SK-N-SH treated with all-trans-retinoic acid at 6 μM for 48 hours (cell line): ENCODE measurements at regions not wholly inside any gene's neighbourhood (a gene's known extent, or its start where the extent isn't known, plus 50 kb on each side); places are given as distances from the start of the nearest gene placed in this dataset.
"Not testable (repeated sequence)": the region's sequence is repeated elsewhere in the genome, so short reads cannot be mapped to it uniquely, and the experiment has no call there.

Experiments
- BACH2 ChIP-seq: fragments of 250-450 bp; sonication (Bioruptor Pico); IDR thresholded peaks from 2 replicates; pipeline ENCODE4 v1.9.0; 2021; ENCODE audit warnings: mild to moderate bottlenecking, borderline replicate concordance
- ESRRG ChIP-seq: fragments of 250-450 bp; sonication (Bioruptor Pico); IDR thresholded peaks from 2 replicates; pipeline ENCODE4 v1.6.1; 2021; ENCODE audit warnings: mild to moderate bottlenecking
- ISL1 ChIP-seq: fragments of 250-450 bp; sonication (Bioruptor Pico); IDR thresholded peaks from 2 replicates; pipeline ENCODE4 v2.1.2; 2022; ENCODE audit warnings: mild to moderate bottlenecking, moderate library complexity
- OSR1 ChIP-seq: fragments of 250-450 bp; sonication (Bioruptor Pico); IDR thresholded peaks from 2 replicates; pipeline ENCODE4 v1.8.0; 2022; ENCODE audit warnings: moderate library complexity, mild to moderate bottlenecking, inconsistent platforms
- RARB ChIP-seq: fragments of 250-450 bp; sonication (Bioruptor Pico); IDR thresholded peaks from 2 replicates; pipeline ENCODE4 v1.8.0; 2021; ENCODE audit warnings: mild to moderate bottlenecking, moderate library complexity
- TF ChIP-seq, protein P1 (sequence below): fragments of 250-450 bp; sonication (Bioruptor Pico); IDR thresholded peaks from 2 replicates; pipeline ENCODE4 v1.8.0; 2020; ENCODE audit warnings: mild to moderate bottlenecking, moderate library complexity, borderline replicate concordance
- TF ChIP-seq, protein P2 (sequence below): fragments of 250-450 bp; sonication (Bioruptor Pico); IDR thresholded peaks from 2 replicates; pipeline ENCODE4 v1.5.1; 2020; ENCODE audit warnings: low read depth, mild to moderate bottlenecking, moderate library complexity

DNA sequence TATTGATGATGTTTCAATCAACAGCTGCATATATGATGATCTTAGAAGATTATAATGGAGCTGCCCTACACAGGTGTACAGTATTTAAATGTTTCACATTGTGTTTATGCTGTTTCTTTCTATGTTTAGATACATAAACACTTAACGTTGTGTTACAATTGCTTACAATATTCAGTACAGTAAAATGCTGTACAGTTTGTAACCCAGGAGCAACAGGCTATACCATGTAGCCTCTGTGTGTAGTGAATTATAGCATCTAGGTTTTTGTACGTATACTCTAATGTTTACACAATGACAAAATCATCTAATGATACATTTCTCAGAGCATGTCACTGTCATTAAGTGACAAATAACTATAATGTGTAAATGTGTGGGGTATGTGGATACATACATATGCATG, 80.5 kb upstream of the CPEB2 start:
- TF ChIP-seq RARB, ESRRG, OSR1, ISL1, BACH2 (CRISPR knock-in tag): not testable (repeated sequence)
- TF ChIP-seq, protein P1, sequence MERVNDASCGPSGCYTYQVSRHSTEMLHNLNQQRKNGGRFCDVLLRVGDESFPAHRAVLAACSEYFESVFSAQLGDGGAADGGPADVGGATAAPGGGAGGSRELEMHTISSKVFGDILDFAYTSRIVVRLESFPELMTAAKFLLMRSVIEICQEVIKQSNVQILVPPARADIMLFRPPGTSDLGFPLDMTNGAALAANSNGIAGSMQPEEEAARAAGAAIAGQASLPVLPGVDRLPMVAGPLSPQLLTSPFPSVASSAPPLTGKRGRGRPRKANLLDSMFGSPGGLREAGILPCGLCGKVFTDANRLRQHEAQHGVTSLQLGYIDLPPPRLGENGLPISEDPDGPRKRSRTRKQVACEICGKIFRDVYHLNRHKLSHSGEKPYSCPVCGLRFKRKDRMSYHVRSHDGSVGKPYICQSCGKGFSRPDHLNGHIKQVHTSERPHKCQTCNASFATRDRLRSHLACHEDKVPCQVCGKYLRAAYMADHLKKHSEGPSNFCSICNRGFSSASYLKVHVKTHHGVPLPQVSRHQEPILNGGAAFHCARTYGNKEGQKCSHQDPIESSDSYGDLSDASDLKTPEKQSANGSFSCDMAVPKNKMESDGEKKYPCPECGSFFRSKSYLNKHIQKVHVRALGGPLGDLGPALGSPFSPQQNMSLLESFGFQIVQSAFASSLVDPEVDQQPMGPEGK (CRISPR knock-in tag) = not testable (repeated sequence)
- TF ChIP-seq, protein P2, sequence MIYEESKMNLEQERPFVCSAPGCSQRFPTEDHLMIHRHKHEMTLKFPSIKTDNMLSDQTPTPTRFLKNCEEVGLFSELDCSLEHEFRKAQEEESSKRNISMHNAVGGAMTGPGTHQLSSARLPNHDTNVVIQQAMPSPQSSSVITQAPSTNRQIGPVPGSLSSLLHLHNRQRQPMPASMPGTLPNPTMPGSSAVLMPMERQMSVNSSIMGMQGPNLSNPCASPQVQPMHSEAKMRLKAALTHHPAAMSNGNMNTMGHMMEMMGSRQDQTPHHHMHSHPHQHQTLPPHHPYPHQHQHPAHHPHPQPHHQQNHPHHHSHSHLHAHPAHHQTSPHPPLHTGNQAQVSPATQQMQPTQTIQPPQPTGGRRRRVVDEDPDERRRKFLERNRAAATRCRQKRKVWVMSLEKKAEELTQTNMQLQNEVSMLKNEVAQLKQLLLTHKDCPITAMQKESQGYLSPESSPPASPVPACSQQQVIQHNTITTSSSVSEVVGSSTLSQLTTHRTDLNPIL = not testable (repeated sequence)
